H1 (cell line): ENCODE measurements at regions not wholly inside any gene's neighbourhood (a gene's known extent, or its start where the extent isn't known, plus 50 kb on each side); places are given as distances from the start of the nearest gene placed in this dataset.

Experiments used
- CTCF ChIA-PET: fragments of 300-600 bp; sonication (Branson Sonifier 250); formaldehyde crosslinking; loops from one replicate; lab custom pipeline; 2021; ENCODE audit not compliant: partially characterized antibody; lab: Charles Lee
- POLR2A ChIA-PET: fragments of 300-600 bp; sonication (Branson Sonifier 250); formaldehyde crosslinking; loops from one replicate; lab custom pipeline; 2021; ENCODE audit warnings: inconsistent platforms; ENCODE audit not compliant: partially characterized antibody; lab: Charles Lee
- DNase-seq, 2 experiments: peaks; one replicate each; pipeline versions ENCODE4 v3.0.0 to v3.0.0-alpha.2; 2010 to 2022; ENCODE audit warnings: low spot score in 2 of 2, low read depth in 1 of 2, mixed read lengths in 1 of 2
- FAIRE-seq: peaks from 2 replicates; lab custom pipeline; 2011; peaks lifted over from hg19 to GRCh38; lab: Jason Lieb, UNC
- H2AFZ ChIP-seq: 2 replicates; pipeline ENCODE4 v1.8.1; 2012; ENCODE audit warnings: low read length, inconsistent platforms
- H2AK5ac ChIP-seq: 2 replicates; pipeline ENCODE4 v1.6.1; 2013; ENCODE audit warnings: low read depth, low read length
- H2BK120ac ChIP-seq: replicated peaks from 2 replicates; pipeline ENCODE3; 2013; ENCODE audit warnings: low read depth, low read length, inconsistent platforms
- H2BK12ac ChIP-seq: 2 replicates; pipeline ENCODE4 v1.6.1; 2013; ENCODE audit warnings: low read depth, low read length
- H2BK15ac ChIP-seq: 2 replicates; pipeline ENCODE4 v1.6.1; 2013; ENCODE audit warnings: low read length
- H2BK20ac ChIP-seq: 2 replicates; pipeline ENCODE4 v1.6.1; 2013; ENCODE audit warnings: low read length
- H2BK5ac ChIP-seq: 2 replicates; pipeline ENCODE4 v1.6.1; 2013; ENCODE audit warnings: low read depth, low read length
- H3K14ac ChIP-seq: 2 replicates; pipeline ENCODE4 v1.6.1; 2013; ENCODE audit warnings: inconsistent platforms; ENCODE audit not compliant: insufficient read length
- H3K18ac ChIP-seq: 2 replicates; pipeline ENCODE4 v1.6.1; 2013; ENCODE audit warnings: low read length; ENCODE audit errors: extremely low read depth
- H3K23ac ChIP-seq: 2 replicates; pipeline ENCODE4 v1.6.1; 2013; ENCODE audit warnings: inconsistent platforms; ENCODE audit not compliant: insufficient read length
- H3K23me2 ChIP-seq: 2 replicates; pipeline ENCODE4 v1.6.1; 2013; ENCODE audit warnings: low read depth, low read length
- H3K27ac ChIP-seq: 2 replicates; pipeline ENCODE4 v1.6.1; 2011; ENCODE audit warnings: low read depth, low read length, inconsistent platforms
- H3K27me3 ChIP-seq, 4 experiments: replicated peaks in 1 of 4; 1 replicate in 1 of 4; 2 replicates in 3 of 4; pipeline versions ENCODE4 v1.6.1 to v1.8.1; 2011 to 2013; ENCODE audit warnings: low read length in 3 of 4, mild to moderate bottlenecking in 3 of 4, inconsistent platforms in 2 of 4, mixed read lengths in 2 of 4, moderate library complexity in 1 of 4; ENCODE audit not compliant: control insufficient read depth in 3 of 4, insufficient read depth in 3 of 4; ENCODE audit errors: extremely low read depth in 1 of 4
- H3K36me3 ChIP-seq, 4 experiments: 2 replicates each; pipeline versions ENCODE4 v1.6.1 to v1.8.1; 2011 to 2013; ENCODE audit warnings: mild to moderate bottlenecking in 4 of 4, low read length in 3 of 4, moderate library complexity in 2 of 4, control low read depth in 1 of 4, inconsistent platforms in 1 of 4; ENCODE audit not compliant: insufficient read depth in 4 of 4, control insufficient read depth in 2 of 4
- H3K4ac ChIP-seq: replicated peaks from 2 replicates; pipeline ENCODE3; 2013; ENCODE audit warnings: low read length, low read depth, mixed read lengths, inconsistent platforms; ENCODE audit not compliant: insufficient read length
- H3K4me1 ChIP-seq, 4 experiments: replicated peaks in 1 of 4; 1 replicate in 1 of 4; 2 replicates in 3 of 4; pipeline versions ENCODE4 v1.6.1 to v1.8.1; 2011 to 2013; ENCODE audit warnings: low read length in 3 of 4, inconsistent platforms in 2 of 4, mixed read lengths in 1 of 4; ENCODE audit not compliant: insufficient read depth in 4 of 4, control insufficient read depth in 3 of 4
- H3K4me2 ChIP-seq, 2 experiments: 2 replicates each; pipeline versions ENCODE4 v1.6.1 to v1.8.1; 2011 to 2013; ENCODE audit warnings: low read depth in 2 of 2, low read length in 2 of 2, control low read depth in 1 of 2, inconsistent platforms in 1 of 2, mild to moderate bottlenecking in 1 of 2; ENCODE audit not compliant: insufficient read depth in 1 of 2
- H3K4me3 ChIP-seq, 4 experiments: fragments of 200-600, 300-600 bp in 1 of 4; sonication (generic), shearing (Covaris generic), sonication (Bioruptor Twin) in 1 of 4; 2 replicates each; pipeline versions ENCODE4 v1.5.1 to v1.8.1; 2011 to 2016; ENCODE audit warnings: low read length in 4 of 4, low read depth in 3 of 4, control low read depth in 2 of 4, inconsistent platforms in 2 of 4, mild to moderate bottlenecking in 2 of 4, mixed read lengths in 1 of 4, moderate library complexity in 1 of 4; ENCODE audit not compliant: insufficient read depth in 2 of 4; ENCODE audit errors: extremely low read depth in 1 of 4
- H3K56ac ChIP-seq: replicated peaks from 2 replicates; pipeline ENCODE3; 2013; ENCODE audit warnings: low read depth, mild to moderate bottlenecking, mixed read lengths, low read length, inconsistent platforms; ENCODE audit not compliant: insufficient read length
- H3K79me1 ChIP-seq: 2 replicates; pipeline ENCODE4 v1.6.1; 2013; ENCODE audit warnings: low read depth, low read length, control low read depth
- H3K79me2 ChIP-seq, 2 experiments: 2 replicates each; pipeline versions ENCODE4 v1.6.1 to v1.8.1; 2012 to 2013; ENCODE audit warnings: low read length in 2 of 2, mild to moderate bottlenecking in 2 of 2, inconsistent platforms in 1 of 2; ENCODE audit not compliant: insufficient read depth in 2 of 2, control insufficient read depth in 1 of 2
- H3K9ac ChIP-seq, 4 experiments: replicated peaks in 1 of 4; 1 replicate in 1 of 4; 2 replicates in 3 of 4; pipeline versions ENCODE4 v1.6.1 to v1.8.1; 2011 to 2013; ENCODE audit warnings: low read depth in 3 of 4, low read length in 3 of 4, control low read depth in 2 of 4, mild to moderate bottlenecking in 2 of 4, moderate library complexity in 2 of 4, inconsistent platforms in 1 of 4; ENCODE audit errors: extremely low read depth in 1 of 4
- H3K9me3 ChIP-seq, 2 experiments: 2 replicates each; pipeline versions ENCODE4 v1.6.1 to v1.8.1; 2012 to 2013; ENCODE audit warnings: mild to moderate bottlenecking in 2 of 2, moderate library complexity in 2 of 2, control low read depth in 1 of 2, inconsistent platforms in 1 of 2, low read depth in 1 of 2, low read length in 1 of 2, mixed read lengths in 1 of 2; ENCODE audit not compliant: insufficient read depth in 2 of 2
- H4K20me1 ChIP-seq, 2 experiments: replicated peaks in 1 of 2; 2 replicates each; pipeline versions ENCODE3 to v1.8.1; 2011 to 2013; ENCODE audit warnings: inconsistent platforms in 2 of 2, low read length in 2 of 2, mild to moderate bottlenecking in 1 of 2; ENCODE audit not compliant: insufficient read depth in 2 of 2, control insufficient read depth in 1 of 2
- H4K5ac ChIP-seq: 2 replicates; pipeline ENCODE4 v1.6.1; 2013; ENCODE audit warnings: low read length, low read depth, mixed read lengths, inconsistent platforms; ENCODE audit not compliant: insufficient read length
- H4K8ac ChIP-seq: 2 replicates; pipeline ENCODE4 v1.8.0; 2013; ENCODE audit warnings: mild to moderate bottlenecking, moderate library complexity, low read length, inconsistent platforms; ENCODE audit not compliant: insufficient read depth; ENCODE audit errors: extremely low read depth
- H4K91ac ChIP-seq: replicated peaks from 2 replicates; pipeline ENCODE3; 2013; ENCODE audit warnings: low read length, mixed read lengths, inconsistent platforms; ENCODE audit not compliant: insufficient read length
- WGBS, 2 experiments: shearing (Covaris generic) in 1 of 2; methylation state at CpG; one replicate each; pipeline versions ENCODE4 v1.1.6 to v1.1.7; 2013 to 2015; ENCODE audit warnings: low lambda C conversion rate in 2 of 2, mixed read lengths in 2 of 2, inconsistent platforms in 1 of 2, low coverage in 1 of 2, missing lambda C conversion rate in 1 of 2; ENCODE audit not compliant: insufficient replicate concordance in 2 of 2, insufficient coverage in 1 of 2, insufficient read length in 1 of 2; ENCODE audit errors: extremely low coverage in 1 of 2, missing lambda C conversion rate in 1 of 2; 5-methylcytosine and 5-hydroxymethylcytosine counted together
- TF ChIP-seq, protein P1 (sequence below): IDR thresholded peaks from 2 replicates; pipeline ENCODE4 v1.6.1; 2011; ENCODE audit warnings: low read length, improper control_type of control experiment
- TF ChIP-seq, protein P2 (sequence below): IDR thresholded peaks from 2 replicates; pipeline ENCODE4 v1.6.1; 2012; ENCODE audit warnings: inconsistent platforms
- TF ChIP-seq, protein P3 (sequence below): IDR thresholded peaks from 2 replicates; pipeline ENCODE4 v1.6.1; 2012; ENCODE audit warnings: inconsistent platforms

DNA sequence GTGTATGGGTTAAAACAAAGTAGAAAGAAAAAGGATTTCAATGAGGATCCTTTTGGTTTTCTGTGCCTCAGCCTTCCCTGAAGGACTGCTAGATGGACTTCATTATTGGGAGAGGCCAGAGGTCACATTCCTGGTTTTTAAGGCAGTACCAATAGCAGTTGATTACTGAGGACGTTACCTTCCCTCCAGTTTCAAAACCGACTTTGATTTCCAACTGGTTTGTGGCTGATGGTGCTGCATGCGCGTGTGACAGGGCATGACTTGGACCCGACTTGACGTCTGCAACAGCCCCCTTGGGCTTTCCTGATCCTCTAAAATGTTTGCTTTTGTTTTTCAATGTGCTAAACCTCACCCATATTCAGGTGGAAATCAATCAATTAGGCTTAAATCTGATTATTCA is 314.3 kb upstream of the ARGLU1 start:
- no peak overlapping the region for H2AK5ac ChIP-seq
- no peaks in the 10 kb centered on the region for H4K20me1 ChIP-seq
- H3K9me3 ChIP-seq: peaks cover 0 to 2% of the 10 kb centered on the region in 2 experiments; a peak in 1 of 4 replicates
- H4K91ac ChIP-seq: no peak overlapping the region
- H3K36me3 ChIP-seq: no peaks in the 10 kb centered on the region
- H2BK12ac ChIP-seq: no peak overlapping the region
- TF ChIP-seq, protein P1, sequence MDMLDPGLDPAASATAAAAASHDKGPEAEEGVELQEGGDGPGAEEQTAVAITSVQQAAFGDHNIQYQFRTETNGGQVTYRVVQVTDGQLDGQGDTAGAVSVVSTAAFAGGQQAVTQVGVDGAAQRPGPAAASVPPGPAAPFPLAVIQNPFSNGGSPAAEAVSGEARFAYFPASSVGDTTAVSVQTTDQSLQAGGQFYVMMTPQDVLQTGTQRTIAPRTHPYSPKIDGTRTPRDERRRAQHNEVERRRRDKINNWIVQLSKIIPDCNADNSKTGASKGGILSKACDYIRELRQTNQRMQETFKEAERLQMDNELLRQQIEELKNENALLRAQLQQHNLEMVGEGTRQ: no peak
- TF ChIP-seq, protein P2, sequence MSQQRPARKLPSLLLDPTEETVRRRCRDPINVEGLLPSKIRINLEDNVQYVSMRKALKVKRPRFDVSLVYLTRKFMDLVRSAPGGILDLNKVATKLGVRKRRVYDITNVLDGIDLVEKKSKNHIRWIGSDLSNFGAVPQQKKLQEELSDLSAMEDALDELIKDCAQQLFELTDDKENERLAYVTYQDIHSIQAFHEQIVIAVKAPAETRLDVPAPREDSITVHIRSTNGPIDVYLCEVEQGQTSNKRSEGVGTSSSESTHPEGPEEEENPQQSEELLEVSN: peak; percentile 61
- TF ChIP-seq, protein P3, sequence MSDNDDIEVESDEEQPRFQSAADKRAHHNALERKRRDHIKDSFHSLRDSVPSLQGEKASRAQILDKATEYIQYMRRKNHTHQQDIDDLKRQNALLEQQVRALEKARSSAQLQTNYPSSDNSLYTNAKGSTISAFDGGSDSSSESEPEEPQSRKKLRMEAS: peak; percentile 57; the same call in 1 of the 2 replicates
- H3K79me2 ChIP-seq: no peaks in the 10 kb centered on the region
- no peak overlapping the region for H2BK120ac ChIP-seq
- H3K18ac ChIP-seq: no peak overlapping the region; the same call in 1 of the 2 replicates
- H3K23me2 ChIP-seq: no peaks in the 10 kb centered on the region
- no peak overlapping the region for H3K4me3 ChIP-seq
- FAIRE-seq (no peak), DNase-seq (no peak)
- ChIA-PET POLR2A (no interaction called here), CTCF (interaction anchor here (0.9 kb wide), 1 partner anchor 57 kb away, joined by 5 read pairs; no protein-coding TSS in a partner anchor)
- no peak overlapping the region for H3K4me2 ChIP-seq
- no peak overlapping the region for H3K4ac ChIP-seq
- no peak overlapping the region for H2BK20ac ChIP-seq
- H3K9ac ChIP-seq: no peak overlapping the region
- no peak overlapping the region for H4K5ac ChIP-seq
- H3K27me3 ChIP-seq: no peaks in the 10 kb centered on the region
- H2BK15ac ChIP-seq: no peak overlapping the region
- 57% methylated on average over 6 of the region's 6 CpGs; no CpG with 5 or more reads in 1 of the 2 experiments for WGBS, 2 experiments
- H2BK5ac ChIP-seq: no peak overlapping the region
- H3K56ac ChIP-seq: no peak overlapping the region
- peaks cover 0 to 4% (median 3%) of the 10 kb centered on the region in 4 experiments; a peak in 2 of 7 replicates for H3K4me1 ChIP-seq
- H4K8ac ChIP-seq: no peak overlapping the region
- H3K79me1 ChIP-seq: no peaks in the 10 kb centered on the region
- H3K23ac ChIP-seq: no peak overlapping the region
- no peak overlapping the region for H3K27ac ChIP-seq
- H2AFZ ChIP-seq: peak overlapping the region; percentile 94
- H3K14ac ChIP-seq: no peak overlapping the region
